ENCODE measurements at regions not wholly inside any gene's neighbourhood (a gene's known extent, or its start where the extent isn't known, plus 50 kb on each side); places are given as distances from the start of the nearest gene placed in this dataset.
"Not testable (repeated sequence)": the region's sequence is repeated elsewhere in the genome, so short reads cannot be mapped to it uniquely, and the experiment has no call there.

DNA sequence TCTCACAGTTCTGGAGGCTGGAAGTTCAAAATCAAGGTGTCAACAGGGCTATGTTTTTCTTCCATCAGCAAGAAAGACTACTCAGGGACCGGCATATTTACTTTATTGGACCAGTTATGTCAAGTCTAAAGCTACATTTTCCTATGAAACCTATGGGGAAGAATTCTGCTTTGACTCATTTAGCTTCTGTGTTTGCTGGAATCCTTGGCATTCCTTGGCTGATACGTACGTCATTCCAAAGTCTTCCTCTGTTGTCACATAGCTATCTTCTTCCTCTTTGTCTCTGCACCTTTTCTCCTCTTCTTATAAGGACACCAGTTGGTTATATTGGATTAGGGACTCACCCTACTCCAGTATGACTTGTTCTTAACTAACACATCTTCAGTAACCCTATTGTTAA lies 137.4 kb upstream of the FBXO11 start:
- DNase-seq (ENCODE audit: low read depth in 2 of 2) = no peak

DNA sequence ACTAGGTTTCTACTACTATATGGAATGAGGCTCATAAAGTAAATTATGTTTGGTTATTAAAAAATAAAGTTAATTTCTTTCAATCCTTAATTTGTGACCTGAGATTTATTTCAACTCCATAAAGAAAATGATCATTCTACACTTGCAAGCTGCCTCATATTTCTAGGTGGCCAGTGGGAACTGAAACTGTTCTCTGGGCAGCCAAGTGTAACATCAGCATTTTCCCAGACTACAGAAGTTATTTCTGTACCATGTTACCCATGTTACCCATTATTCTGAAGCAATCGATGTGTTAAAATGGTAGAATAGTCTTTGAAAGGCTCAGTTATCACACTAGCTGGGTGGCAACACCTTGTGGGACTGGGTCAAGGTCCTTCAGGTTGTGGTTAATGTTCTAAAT lies 139.3 kb upstream of the FBXO11 start:
- no peak for DNase-seq (ENCODE audit: low read depth in 2 of 2)

DNA sequence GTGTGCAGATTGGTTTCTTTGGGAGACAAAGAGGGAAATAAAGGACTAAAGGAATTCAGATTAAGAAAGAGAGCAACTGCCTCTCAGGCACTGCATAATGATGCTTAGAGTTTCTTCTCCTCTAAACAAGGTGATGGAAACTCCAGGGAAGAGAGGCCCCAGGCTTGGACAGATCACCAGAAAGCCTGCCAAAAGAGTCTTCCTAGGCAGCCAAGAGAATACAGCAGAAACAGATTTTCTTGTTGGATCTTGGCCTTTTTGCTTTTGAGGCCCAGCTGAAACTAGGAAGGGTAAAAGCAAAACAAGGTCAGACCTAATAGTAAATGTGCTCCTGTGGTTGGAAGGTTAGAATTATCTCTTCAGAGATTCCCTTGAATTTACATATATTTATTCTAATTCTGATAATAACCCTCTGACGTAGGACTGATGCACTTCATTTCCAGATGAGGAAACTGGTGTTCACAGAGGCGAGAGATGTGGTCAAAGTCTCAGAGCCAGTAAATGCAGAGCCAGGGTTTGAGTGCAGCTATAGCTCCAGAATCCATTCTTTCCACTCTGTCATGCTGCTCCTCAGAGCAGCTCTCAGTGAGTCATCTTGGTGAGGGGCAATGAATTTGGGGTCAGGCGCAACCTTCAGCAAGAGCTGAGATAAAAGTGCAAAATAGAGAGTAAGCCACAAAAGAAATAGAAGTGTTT lies 142.3 kb upstream of the FBXO11 start:
- DNase-seq (ENCODE audit: low read depth in 2 of 2) = no peak

DNA sequence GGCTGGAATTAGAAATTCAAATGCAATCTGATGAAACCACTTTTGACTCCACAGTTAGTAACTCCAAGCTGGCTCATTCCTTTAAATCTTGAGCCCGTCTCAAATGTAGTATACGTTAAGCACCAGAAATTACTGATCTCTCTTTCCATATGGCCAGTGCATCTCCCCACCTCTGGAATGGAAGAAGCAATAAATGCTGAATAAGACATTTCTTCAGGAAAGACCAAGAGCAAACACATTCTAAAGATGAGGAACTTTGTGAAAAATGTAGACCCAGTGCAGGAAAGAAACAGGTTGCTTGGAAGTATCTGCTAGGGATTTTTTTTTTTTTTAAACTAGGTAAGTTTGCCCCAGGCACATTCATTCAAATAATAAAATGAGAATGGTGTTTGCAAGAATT lies 143.1 kb upstream of the FBXO11 start:
- no peak for DNase-seq (ENCODE audit: low read depth in 2 of 2)

DNA sequence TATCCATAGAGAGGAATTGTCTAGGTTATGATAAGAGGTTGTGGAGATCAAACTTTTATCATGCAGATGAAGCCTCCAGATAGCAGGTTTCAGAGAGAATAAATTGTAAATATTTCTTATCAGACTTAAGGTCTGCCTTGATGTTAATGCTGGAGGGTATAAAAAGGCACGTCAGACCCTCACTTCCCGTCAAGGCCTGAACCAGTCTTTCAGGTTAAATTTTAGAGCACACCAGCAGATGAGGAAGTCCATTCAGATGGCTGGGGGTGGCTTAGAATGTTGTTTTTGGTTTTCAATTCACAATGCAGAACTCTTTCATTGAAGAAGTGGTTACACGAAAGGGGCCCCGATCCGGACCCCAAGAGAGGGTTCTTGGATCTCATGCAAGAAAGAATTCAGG lies 144.4 kb upstream of the FBXO11 start:
- no peak for DNase-seq (ENCODE audit: low read depth in 2 of 2)

DNA sequence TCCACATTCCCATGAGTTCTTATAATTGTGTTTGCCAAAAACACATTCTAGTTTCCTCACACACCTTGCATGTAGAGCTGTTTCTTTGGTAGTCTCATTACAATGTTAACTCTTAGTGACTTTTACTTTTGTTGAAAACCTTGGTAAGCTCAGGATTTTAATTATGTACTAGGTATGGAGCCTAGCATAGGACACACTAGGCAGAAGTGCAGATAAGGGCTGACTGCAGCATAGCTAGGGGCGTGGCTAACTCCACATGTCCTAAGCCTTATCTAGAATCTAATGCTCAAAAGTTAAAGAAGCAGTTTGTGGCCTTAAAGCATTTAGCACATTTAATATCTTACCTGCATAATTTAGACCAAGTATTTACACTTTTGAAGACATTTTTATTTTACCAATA lies 153.7 kb upstream of the FBXO11 start:
- no peak for DNase-seq (ENCODE audit: low read depth in 2 of 2)

DNA sequence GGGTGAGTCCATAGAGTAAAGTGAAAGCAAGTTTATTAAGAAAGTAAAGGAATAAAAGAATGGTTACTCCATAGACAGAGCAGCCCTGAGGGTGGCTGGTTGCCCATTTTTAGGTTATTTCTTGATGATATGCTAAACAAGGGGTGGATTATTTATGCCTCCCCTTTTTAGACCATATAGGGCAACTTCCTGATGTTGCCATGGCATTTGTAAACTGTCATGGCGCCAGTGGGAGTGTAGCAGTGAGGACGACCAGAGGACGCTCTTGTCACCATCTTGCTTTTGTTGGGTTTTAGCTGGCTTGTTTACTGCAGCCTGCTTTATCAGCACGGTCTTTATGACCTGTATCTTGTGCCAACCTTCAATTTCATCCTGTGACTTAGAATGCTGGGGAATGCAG lies 155.4 kb upstream of the FBXO11 start:
- DNase-seq (ENCODE audit: low read depth in 2 of 2) = not testable (repeated sequence)

DNA sequence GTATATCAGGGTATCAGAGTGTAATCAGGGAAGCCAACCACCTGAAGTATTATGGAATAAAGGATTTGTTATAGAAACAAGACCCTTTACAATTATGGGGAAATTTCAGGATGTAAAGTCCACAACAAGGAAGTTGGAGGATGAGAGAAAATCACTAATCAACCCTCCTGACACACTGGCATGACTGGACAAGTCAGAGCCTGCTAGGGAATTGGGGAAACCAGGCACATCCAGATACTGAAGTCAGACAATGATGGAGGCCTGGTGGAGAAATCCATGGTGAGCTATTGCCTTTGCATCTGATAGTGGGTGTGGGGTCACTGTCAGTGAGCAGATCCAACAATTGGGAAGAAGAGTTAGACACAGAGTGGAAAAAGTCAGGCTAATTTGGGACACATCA lies 158.8 kb upstream of the FBXO11 start:
- no peak for DNase-seq (ENCODE audit: low read depth in 2 of 2)

DNA sequence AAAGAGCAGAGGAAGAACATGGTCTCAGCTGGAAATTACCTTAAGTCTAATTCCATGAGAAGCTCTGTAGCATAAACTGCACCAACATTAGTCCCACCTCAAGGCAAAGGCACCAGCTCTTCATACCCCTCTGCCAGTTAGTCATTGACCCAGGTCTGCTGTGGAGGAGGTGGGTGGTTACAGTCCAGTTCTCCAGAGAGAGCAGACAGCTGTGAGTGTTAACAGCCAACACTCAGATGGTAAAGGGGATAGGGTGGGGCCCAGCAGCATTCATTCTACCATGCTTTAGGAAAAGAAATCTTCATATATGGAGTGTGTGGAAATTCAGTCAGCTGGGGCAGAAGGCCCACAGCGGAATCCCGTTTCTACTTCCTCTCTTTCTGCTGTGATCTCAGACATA lies 159.7 kb upstream of the FBXO11 start:
- no peak for DNase-seq (ENCODE audit: low read depth in 2 of 2)

DNA sequence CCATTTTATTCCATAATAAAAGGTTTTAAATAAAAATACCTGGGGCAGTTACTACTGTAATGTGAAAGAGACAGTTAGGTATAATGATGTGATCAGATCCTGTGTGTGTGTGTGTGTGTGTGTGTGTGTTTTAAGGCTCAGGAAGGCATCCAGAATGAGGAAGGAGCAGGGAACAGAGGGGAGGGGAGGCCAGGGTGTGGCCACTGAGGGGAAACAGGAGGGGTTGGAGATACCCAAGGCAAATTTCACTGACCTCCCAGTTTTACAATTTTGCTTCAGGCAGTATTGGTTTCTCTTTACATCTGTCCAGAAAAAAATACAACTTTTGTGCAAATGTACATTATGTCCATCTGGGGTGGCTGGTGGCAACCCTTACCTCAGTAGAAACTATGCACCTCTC lies 163.5 kb upstream of the FBXO11 start:
- no peak for DNase-seq (ENCODE audit: low read depth in 2 of 2)

DNA sequence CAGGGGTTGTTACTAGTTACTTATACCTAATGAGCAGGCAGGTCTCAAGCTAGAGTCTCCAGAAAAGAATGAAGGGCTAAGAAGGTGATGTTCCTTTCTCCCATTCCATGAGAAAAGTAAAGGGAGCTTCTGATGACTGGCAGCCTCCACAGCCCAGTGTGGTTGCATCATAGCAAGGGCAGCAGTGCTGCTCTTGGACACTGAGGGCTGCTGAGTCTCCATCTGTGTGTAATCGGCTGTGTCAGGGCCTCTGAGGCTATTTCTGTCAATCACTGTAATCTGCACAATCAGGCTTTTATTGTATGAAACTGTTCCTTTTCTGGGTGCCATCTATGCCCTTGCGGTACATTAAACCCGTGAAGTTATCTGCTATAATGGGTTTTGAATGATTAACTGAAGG lies 164.1 kb upstream of the FBXO11 start:
- no peak for DNase-seq (ENCODE audit: low read depth in 2 of 2)

DNA sequence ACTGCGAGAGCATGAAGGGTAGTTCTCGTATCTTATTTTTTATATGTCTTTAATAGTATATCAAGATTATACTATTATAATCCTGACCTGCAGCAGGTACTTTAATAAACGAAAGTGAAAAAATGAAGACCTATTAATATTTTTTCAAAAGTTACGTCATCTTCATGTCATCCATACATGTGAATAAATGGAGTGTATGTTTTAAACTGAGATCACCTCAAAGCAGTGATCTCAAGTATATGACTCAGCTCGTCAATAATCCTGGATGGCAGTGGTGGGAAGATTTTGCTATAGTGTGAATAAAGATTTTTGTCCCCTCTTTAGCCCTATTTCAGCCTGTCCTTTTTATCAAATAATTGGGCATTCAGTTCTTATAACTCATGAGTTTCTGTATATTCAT lies 166.3 kb upstream of the FBXO11 start:
- DNase-seq (ENCODE audit: low read depth in 2 of 2) = no peak

DNA sequence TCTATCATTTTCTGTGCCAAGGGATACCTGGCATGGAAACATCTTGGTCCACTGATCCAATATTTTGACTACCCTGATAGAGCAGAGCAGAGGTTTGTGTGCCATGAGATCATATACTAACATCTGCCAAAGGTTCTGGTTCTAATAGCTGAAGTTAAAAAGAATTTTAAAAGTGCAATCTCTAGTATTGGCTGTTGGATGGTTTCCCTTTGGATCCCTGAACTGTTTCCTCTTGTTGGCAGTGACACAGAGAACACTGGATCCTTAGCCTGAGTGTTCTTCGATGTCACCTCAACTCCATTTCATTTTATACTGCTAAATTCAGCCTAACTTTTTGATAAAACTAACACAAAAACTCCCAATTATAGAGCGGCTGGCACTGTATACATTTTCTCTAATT lies 169.3 kb upstream of the FBXO11 start:
- DNase-seq (ENCODE audit: low read depth in 2 of 2) = no peak

DNA sequence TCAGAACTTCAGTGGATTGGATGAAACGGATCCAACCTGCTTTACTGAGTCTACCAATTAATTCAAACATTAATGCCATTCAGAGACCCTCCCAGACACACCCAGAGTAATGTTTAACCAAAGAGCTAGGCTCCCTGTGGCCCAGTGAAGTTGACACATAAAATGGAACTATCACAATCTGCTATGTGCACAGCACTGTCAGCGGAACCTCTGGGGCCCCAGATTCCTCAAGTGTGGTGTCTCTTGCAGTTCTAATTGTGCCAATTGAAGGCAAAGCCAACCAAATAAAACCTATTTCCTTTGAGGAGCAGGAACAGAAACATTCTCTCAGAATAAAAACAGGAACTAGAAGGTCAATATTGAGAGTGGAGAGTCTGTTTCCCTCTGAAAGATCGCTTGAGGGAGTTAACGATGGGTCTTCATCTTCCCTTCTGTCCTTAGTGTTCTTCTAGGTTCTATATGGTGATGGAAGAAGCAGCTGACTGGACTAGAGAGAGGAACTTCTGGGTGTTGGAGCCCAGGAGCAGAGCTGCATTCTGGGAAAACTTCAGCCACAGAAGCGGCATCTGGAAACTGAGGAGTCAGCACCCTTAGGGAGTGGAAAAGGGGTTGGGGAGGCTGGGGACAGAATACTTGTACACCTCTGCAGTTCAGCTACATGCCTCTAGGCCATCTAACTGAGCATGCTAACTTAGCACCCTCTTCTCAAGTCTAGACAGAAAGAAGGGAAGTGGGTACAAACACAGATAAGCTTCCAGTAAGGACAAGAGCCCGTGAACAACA lies 174.4 kb upstream of the FBXO11 start:
- no peak for DNase-seq (ENCODE audit: low read depth in 2 of 2)

DNA sequence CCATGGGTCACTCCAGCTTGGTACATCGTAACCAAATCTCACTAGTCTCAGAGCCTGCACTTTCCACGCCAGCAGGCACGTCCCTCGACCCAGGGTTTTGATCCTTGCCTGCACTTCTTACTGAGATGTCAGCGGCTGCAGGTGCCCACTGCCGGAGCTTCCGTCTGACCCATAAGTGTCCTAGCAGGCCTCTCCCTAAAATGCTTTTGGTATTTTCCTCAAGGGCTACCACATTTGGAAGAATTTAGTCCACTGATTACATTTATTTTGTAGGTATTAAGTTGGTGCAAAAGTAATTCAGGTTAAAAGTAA lies 175.0 kb upstream of the FBXO11 start:
- DNase-seq (ENCODE audit: low read depth in 2 of 2) = no peak

DNA sequence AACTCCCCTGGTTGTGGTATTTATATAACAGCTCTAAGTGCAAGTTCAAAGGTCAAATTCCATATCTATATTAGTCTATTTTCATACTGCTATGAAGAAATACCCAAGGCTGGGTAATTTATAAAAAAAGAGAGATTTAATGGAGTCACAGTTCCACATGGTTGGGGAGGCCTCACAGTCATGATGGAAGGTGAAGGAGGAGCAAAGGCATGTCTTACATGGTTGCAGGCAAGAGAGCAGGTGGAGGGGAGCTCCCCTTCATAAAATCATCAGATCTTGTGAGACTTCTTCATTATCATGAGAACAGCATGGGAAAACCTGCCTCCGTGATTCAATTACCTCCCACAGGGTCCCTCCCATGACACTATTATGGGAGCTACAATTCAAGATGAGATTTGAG lies 179.6 kb upstream of the FBXO11 start:
- DNase-seq (ENCODE audit: low read depth in 2 of 2) = no peak

DNA sequence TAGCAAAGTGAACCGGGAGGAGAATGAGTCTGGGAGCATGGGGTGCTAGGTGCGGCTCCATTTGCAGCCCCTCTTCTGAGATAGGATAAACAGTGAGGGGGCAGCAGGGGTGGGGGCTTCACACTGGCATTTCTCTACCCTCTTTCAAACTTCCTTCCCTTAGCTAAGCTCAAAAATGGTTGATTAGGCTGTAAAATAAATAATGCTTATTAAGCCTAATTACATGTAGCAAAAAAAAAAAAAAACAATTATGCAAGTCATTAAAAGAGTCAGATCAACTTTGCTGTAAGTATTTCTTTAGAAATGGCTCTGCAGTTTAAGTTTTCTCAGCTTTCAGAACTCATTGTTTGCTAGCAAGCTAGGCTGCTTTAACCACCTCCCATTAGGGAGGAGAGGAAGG lies 182.7 kb upstream of the FBXO11 start:
- DNase-seq (ENCODE audit: low read depth in 2 of 2) = no peak

DNA sequence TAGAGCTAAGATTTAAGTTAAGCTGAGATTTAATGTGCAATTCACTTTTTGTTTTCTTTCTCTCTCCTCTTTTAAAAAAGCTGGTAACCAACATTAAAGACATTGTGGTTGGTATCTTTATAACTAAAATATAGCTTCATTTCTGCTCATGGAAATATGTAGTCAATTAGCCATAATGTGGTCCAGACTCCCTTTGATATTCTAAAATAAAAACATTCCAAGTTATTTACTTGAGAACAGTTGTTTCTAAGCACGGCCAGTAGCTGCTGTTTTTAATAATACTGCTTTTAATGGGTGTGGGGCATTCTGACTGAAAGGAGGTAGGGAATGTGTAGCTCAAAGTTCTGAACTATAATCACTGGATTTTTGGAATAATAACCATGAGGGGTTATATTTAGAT lies 183.3 kb upstream of the FBXO11 start:
- DNase-seq (ENCODE audit: low read depth in 2 of 2) = no peak

DNA sequence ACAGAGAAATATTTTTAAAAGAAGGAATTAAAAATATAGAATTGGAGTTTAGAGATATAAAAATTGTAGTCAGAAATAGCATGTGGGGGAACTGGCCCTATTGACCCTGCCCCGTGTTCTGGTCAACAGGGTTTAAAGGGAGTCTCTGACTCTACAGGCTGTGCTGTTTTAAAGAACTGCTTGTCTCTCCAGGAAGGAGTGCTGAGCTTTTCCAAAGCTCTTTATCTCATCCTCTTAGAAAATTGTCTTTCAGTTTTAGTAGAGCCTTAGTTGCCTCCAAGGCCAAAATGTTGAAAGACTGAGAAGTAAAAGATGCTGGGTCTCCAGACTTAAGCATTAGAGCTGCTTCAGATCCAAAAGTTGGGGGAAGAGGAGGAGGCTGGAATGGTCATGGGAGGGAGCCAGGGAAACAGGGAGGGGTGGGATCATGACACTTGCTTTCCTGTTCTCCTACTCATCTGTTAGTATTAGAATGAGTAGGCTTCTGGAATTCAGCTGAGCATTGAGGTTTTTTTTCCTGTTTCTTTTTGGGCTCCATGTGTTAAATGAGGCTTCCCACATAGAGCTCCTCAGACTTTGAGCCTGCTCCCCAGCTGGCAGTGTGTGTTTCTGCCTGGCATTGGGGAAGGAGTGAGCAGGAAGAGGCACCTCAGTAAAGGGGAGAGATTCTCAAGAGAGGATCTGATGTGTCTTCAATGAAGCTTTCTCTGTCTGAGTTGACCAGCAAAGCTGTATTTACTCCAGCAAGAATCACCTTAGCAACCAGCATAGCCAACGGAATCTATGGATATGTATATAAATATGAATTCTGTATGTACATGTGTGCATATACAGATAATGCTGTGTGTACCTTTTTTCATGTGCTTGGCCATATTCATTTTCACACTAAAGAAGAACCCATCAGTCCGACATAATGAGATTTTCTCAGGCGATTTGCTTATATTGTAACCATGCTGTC lies 186.8 kb upstream of the FBXO11 start:
- DNase-seq (ENCODE audit: low read depth in 2 of 2) = no peak

DNA sequence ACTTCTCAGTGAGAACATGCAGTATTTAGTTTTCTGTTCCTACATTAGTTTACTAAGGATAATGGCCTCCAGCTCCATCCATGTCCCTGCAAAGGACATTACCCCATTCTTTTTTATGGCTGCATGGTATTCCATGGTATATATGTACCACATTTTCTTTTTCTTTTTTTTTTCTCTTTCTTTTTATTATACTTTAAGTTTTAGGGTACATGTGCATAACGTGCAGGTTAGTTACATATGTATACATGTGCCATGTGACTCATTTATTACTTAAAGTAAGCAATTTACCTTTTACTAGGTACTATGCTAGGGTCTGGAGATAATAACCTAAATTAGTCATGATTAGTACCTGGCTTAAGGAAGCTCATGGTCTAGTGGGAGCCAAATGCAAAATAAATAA lies 190.5 kb upstream of the FBXO11 start:
- not testable (repeated sequence) for DNase-seq (ENCODE audit: low read depth in 2 of 2)

DNA sequence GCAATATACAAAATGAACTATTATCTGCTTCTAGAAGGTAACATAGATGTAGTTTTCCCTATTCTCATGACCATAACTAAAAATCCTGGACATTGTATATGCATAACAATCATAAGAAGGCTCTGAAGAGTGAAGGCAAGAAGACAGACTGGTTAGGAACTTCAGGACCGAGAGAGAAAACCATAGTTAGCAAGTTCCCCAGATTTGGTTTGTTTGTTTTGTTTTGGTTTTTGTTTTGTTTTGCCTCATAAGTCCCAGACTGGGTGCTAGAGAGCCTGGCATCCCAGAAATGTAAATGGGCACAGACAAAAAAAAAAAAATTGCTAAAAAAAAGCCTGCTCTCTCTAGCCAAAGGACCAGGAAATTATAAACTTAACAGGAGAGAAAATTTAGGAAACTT lies 192.2 kb upstream of the FBXO11 start:
- DNase-seq (ENCODE audit: low read depth in 2 of 2) = no peak

DNA sequence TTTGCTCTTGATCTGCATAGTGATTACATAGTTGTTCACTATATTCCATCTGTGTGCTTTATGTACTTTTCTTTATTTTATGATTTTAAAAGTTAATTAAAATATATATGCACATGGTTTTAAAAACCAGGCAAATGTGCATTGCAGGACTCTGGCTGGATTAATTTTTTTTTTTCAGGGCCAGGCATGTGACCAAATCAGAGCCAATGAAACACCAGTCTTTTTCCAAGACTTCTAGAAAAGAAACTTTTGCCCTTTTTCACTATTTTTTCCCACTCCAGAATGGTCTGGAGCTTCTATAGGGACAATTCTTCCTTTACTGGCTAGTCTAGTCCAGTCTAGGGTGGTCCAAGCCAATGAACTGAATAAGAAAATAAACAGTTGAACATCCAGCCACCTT lies 198.1 kb upstream of the FBXO11 start:
- DNase-seq (ENCODE audit: low read depth in 2 of 2) = no peak

DNA sequence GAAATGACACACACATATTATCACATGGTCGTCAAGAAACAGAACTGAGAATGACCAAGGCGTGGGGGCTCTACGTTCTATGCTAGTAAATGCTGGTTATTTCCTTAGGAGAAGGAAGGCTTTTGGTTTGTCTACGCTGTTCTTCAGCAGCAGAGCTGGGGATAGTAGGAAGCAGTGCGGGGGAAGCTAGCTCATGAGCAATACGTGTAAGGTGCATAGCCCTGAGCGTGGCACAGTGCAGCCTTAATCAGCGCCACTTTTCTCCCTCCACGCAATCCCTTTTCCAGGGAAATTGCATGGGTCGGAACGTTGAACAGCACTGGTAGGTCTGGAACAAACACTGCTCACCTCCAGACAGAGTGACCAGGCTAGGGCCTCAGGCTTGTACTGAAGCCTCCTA lies 199.6 kb upstream of the FBXO11 start:
- DNase-seq (ENCODE audit: low read depth in 2 of 2) = no peak
